ENCODE measurements at regions not wholly inside any gene's neighbourhood (a gene's known extent, or its start where the extent isn't known, plus 50 kb on each side); places are given as distances from the start of the nearest gene placed in this dataset.
"Not testable (repeated sequence)": the region's sequence is repeated elsewhere in the genome, so short reads cannot be mapped to it uniquely, and the experiment has no call there.

GRCh38 chr12:131213896-131214442 lies 260.3 kb downstream of the ADGRD1 start:
- intact Hi-C loops (cut with DNase I), result no loop called here
- H3K4me1 ChIP-seq, result peaks cover 0 to 5% of the 10 kb centered on the region in 2 donors
- no peak overlapping the region for H3K4me3 ChIP-seq
- no peak for TF ChIP-seq CTCF (IDR thresholded peaks at IDR 0.05)
- H3K27me3 ChIP-seq, result peaks cover 0 to 24% of the 10 kb centered on the region in 2 donors
- DNase-seq (no peak), ATAC-seq (no peak)
- no peak overlapping the region for H3K27ac ChIP-seq
- H3K9me3 ChIP-seq, result peaks cover 0 to 8% of the 10 kb centered on the region in 2 donors
- no peaks in the 10 kb centered on the region for H3K36me3 ChIP-seq

GRCh38 chr12:131214936-131215335 lies 261.2 kb downstream of the ADGRD1 start:
- H3K9me3 ChIP-seq; H3K4me3 ChIP-seq; intact Hi-C loops (cut with DNase I); H3K4me1 ChIP-seq; H3K36me3 ChIP-seq; DNase-seq; ATAC-seq; H3K27ac ChIP-seq: not testable (repeated sequence)
- H3K27me3 ChIP-seq, result peaks cover 0 to 27% of the 10 kb centered on the region in 2 donors

GRCh38 chr12:131216587-131216986 lies 262.9 kb downstream of the ADGRD1 start:
- H3K27me3 ChIP-seq, result peaks cover 0 to 31% of the 10 kb centered on the region in 2 donors
- H3K36me3 ChIP-seq; H3K9me3 ChIP-seq; H3K4me1 ChIP-seq; H3K4me3 ChIP-seq; intact Hi-C loops (cut with DNase I); ATAC-seq; H3K27ac ChIP-seq; DNase-seq: not testable (repeated sequence)

GRCh38 chr12:131217024-131217586 lies 263.4 kb downstream of the ADGRD1 start:
- intact Hi-C loops (cut with DNase I), result no loop called here
- Histone ChIP-seq H3K36me3 (no peaks in the 10 kb centered on the region), H3K27me3 (peaks cover 0 to 37% of the 10 kb centered on the region in 2 donors), H3K4me3 (no peak overlapping the region), H3K9me3 (peaks cover 0 to 8% of the 10 kb centered on the region in 2 donors), H3K4me1 (peaks cover 0 to 5% of the 10 kb centered on the region in 2 donors), H3K27ac (no peak overlapping the region)
- DNase-seq (no peak), ATAC-seq (no peak)
- no peak for TF ChIP-seq CTCF (IDR thresholded peaks at IDR 0.05)

GRCh38 chr12:131218026-131218922 lies 264.6 kb downstream of the ADGRD1 start:
- intact Hi-C loops (cut with DNase I), result no loop called here
- no peak for TF ChIP-seq CTCF (IDR thresholded peaks at IDR 0.05)
- Histone ChIP-seq H3K27me3 (peaks cover 0 to 47% of the 10 kb centered on the region in 2 donors), H3K4me1 (peaks cover 0 to 5% of the 10 kb centered on the region in 2 donors), H3K9me3 (peaks cover 0 to 3% of the 10 kb centered on the region in 2 donors), H3K27ac (no peak overlapping the region), H3K36me3 (no peaks in the 10 kb centered on the region), H3K4me3 (no peak overlapping the region)
- DNase-seq (peak in 2 of 4 donors; percentile 51 to 65), ATAC-seq (peak; percentile 89)

Measured in left lung (tissue), 4 donors.